A549 (cell line): ENCODE measurements at regions not wholly inside any gene's neighbourhood (a gene's known extent, or its start where the extent isn't known, plus 50 kb on each side); places are given as distances from the start of the nearest gene placed in this dataset.

Experiments used
- ATAC-seq, 2 experiments: fragments of 200-7000 bp in 1 of 2; fragments of >200 bp in 1 of 2; cut with Nextera tagmentation in 1 of 2; cut with Tn5 transposase in 1 of 2; 3 replicates each; pipeline versions ENCODE4 v1.8.0 to v1.9.1; 2018 to 2020; ENCODE audit warnings: mild to moderate bottlenecking in 1 of 2, moderate library complexity in 1 of 2
- CTCF ChIA-PET: fragments of 300-600 bp; sonication (Branson Sonifier 250); formaldehyde crosslinking; extraction: SDS; loops from one replicate; lab custom pipeline; 2021; ENCODE audit warnings: antibody characterized with exemption, inconsistent platforms; lab: Yijun Ruan, JAX
- POLR2A ChIA-PET: fragments of 350-600 bp; formaldehyde crosslinking; extraction: SDS; loops from one replicate; lab custom pipeline; 2021; ENCODE audit warnings: antibody characterized with exemption, inconsistent platforms; lab: Yijun Ruan, JAX
- DNase-seq, 2 experiments: peaks; one replicate each; pipeline versions ENCODE4 v3.0.0 to v3.0.0-alpha.2; 2011 to 2016; ENCODE audit warnings: low read depth in 1 of 2, low spot score in 1 of 2
- FAIRE-seq: peaks from 2 replicates; lab custom pipeline; 2011; peaks lifted over from hg19 to GRCh38; lab: Jason Lieb, UNC
- H3K27ac ChIP-seq, 2 experiments: fragments of >200 bp; sonication (Bioruptor Twin); formaldehyde crosslinking; 3 replicates each; pipeline ENCODE4 v1.5.1; 2016 to 2017
- H3K4me1 ChIP-seq: fragments of >200 bp; sonication (Bioruptor Twin); formaldehyde crosslinking; 3 replicates; pipeline ENCODE4 v1.6.1; 2016
- H3K4me2 ChIP-seq: fragments of >200 bp; sonication (Bioruptor Twin); formaldehyde crosslinking; 3 replicates; pipeline ENCODE4 v1.6.1; 2016
- H3K4me3 ChIP-seq: fragments of >200 bp; sonication (Bioruptor Twin); formaldehyde crosslinking; 3 replicates; pipeline ENCODE4 v1.5.1; 2016
- H3K9me3 ChIP-seq: fragments of >200 bp; sonication (Bioruptor Twin); formaldehyde crosslinking; 3 replicates; pipeline ENCODE4 v1.6.1; 2016
- FOSL2 ChIP-seq, 2 experiments: fragments of 450-650 bp in 1 of 2; fragments of >200 bp in 1 of 2; sonication (Bioruptor Twin) in 1 of 2; formaldehyde crosslinking; IDR thresholded peaks; 2 replicates each; pipeline versions ENCODE4 v1.5.0 to v1.6.1; 2016 to 2020; ENCODE audit warnings: mild to moderate bottlenecking in 1 of 2, moderate library complexity in 1 of 2
- FOXS1 ChIP-seq: fragments of 250-450 bp; sonication (Bioruptor Pico); IDR thresholded peaks from 2 replicates; pipeline ENCODE4 v1.5.0; 2020; ENCODE audit warnings: mild to moderate bottlenecking, moderate library complexity
- HOXB13 ChIP-seq: fragments of 250-450 bp; sonication (Bioruptor Pico); IDR thresholded peaks from 2 replicates; pipeline ENCODE4 v1.5.0; 2020; ENCODE audit warnings: low read depth, mild to moderate bottlenecking, moderate library complexity
- MAFK ChIP-seq: fragments of 450-650 bp; IDR thresholded peaks from 2 replicates; pipeline ENCODE4 v1.6.1; 2014; ENCODE audit not compliant: partially characterized antibody
- NPAS2 ChIP-seq: fragments of 250-450 bp; sonication (Bioruptor Pico); IDR thresholded peaks from 2 replicates; pipeline ENCODE4 v1.8.0; 2022; ENCODE audit warnings: mild to moderate bottlenecking, moderate library complexity, borderline replicate concordance
- PHF8 ChIP-seq: fragments of 200-600 bp; sonication (generic); IDR thresholded peaks from 2 replicates; pipeline ENCODE4 v1.6.1; 2016; ENCODE audit warnings: low read depth, mild to moderate bottlenecking, antibody characterized with exemption, moderate library complexity, borderline replicate concordance
- RFX5 ChIP-seq: fragments of 450-650 bp; IDR thresholded peaks from 2 replicates; pipeline ENCODE4 v1.7.1; 2014; ENCODE audit warnings: antibody characterized with exemption, mild to moderate bottlenecking, moderate library complexity
- RNF2 ChIP-seq: fragments of 200-600 bp; sonication (generic); IDR thresholded peaks from 2 replicates; pipeline ENCODE4 v1.6.1; 2016; ENCODE audit warnings: low read depth, mild to moderate bottlenecking, antibody characterized with exemption, moderate library complexity, borderline replicate concordance
- TFCP2L1 ChIP-seq: fragments of 250-450 bp; sonication (Bioruptor Pico); IDR thresholded peaks from 2 replicates; pipeline ENCODE4 v1.5.0; 2021; ENCODE audit warnings: mild to moderate bottlenecking
- TP53 ChIP-seq: fragments of 250-450 bp; sonication (Bioruptor Pico); IDR thresholded peaks from 2 replicates; pipeline ENCODE4 v1.5.0; 2021; ENCODE audit warnings: mild to moderate bottlenecking, moderate library complexity
- WGBS: methylation state at CpG from one replicate; pipeline ENCODE4 v1.1.6; 2017; ENCODE audit errors: missing lambda C conversion rate; 5-methylcytosine and 5-hydroxymethylcytosine counted together
- TF ChIP-seq, protein P1 (sequence below): fragments of >200 bp; sonication (Bioruptor Twin); formaldehyde crosslinking; IDR thresholded peaks from 3 replicates; pipeline ENCODE4 v1.5.1; 2016
- TF ChIP-seq, protein P2 (sequence below): IDR thresholded peaks from 2 replicates; pipeline ENCODE4 v1.6.1; 2012; ENCODE audit warnings: low read depth, borderline replicate concordance
- TF ChIP-seq, protein P3 (sequence below): IDR thresholded peaks from 2 replicates; pipeline ENCODE4 v1.6.1; 2012

DNA sequence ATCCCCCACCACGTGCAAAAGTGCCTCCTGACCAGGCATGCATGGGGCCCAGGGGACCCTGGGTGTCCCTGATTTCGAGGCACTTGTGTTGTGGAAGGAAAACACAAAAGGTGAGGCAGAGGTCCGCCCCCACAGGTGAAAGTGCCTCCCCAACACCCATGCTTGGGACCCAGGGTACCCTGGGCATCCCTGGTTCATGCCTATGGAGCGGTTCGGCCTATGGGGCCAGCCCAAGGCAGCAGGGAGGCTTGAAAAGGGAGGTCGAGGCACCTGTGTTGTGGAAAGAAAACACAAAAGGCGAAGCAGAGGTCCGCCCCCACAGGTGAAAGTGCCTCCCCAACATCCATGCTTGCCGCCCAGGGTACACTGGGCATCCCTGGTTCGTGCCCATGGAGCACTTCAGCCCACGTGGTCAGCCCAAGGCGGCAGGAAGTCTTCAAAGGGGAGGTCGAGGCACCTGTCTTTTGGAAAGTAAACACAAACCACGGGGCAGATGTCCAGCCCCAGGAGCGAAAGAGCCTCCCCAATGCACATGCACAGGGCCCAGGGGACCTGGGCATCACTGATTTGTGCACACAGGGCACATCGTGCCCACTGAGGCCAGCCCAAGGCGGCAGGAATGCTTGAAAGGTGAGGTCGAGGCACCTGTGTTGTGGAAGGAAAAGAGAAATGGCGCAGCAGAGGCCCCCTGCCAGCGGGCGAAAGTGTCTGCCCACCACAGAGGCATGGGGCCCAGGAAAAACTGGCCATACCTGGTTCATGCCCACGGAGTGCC, 375.5 kb downstream of the ALG10 start (continued):
- TF ChIP-seq NPAS2 (CRISPR knock-in tag) (no peak), TFCP2L1 (no peak), FOSL2 (IDR thresholded peaks at IDR 0.05) (no peak), FOSL2 (CRISPR knock-in tag; IDR thresholded peaks at IDR 0.05) (no peak), FOXS1 (CRISPR knock-in tag) (no peak)
- TF ChIP-seq, protein P1, sequence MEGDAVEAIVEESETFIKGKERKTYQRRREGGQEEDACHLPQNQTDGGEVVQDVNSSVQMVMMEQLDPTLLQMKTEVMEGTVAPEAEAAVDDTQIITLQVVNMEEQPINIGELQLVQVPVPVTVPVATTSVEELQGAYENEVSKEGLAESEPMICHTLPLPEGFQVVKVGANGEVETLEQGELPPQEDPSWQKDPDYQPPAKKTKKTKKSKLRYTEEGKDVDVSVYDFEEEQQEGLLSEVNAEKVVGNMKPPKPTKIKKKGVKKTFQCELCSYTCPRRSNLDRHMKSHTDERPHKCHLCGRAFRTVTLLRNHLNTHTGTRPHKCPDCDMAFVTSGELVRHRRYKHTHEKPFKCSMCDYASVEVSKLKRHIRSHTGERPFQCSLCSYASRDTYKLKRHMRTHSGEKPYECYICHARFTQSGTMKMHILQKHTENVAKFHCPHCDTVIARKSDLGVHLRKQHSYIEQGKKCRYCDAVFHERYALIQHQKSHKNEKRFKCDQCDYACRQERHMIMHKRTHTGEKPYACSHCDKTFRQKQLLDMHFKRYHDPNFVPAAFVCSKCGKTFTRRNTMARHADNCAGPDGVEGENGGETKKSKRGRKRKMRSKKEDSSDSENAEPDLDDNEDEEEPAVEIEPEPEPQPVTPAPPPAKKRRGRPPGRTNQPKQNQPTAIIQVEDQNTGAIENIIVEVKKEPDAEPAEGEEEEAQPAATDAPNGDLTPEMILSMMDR: no peak

DNA sequence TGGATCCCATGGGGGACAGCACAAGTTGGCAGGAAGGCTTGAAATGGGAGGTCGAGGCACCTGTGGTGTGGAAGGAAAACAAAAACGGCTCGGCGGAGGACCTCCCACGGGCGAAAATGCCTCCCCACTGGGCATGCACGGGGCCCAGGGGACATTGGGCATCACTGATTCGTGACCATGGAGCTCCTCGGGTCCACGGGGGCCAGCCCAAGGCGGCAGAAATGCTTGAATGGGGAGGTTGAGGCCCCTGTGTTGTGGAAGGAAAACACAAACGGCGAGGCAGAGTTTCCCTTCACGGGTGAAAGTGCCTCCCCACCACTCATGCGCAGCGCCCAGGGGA, 376.0 kb downstream of the ALG10 start:
- WGBS: 12% methylated on average over 10 of the region's 16 CpGs
- no peaks in the 10 kb centered on the region for H3K9me3 ChIP-seq
- H3K4me2 ChIP-seq: no peak overlapping the region
- ChIA-PET CTCF (no interaction called here), POLR2A (no interaction called here)
- no peak overlapping the region for H3K27ac ChIP-seq
- ATAC-seq (no peak), FAIRE-seq (no peak), DNase-seq (no peak)
- H3K4me1 ChIP-seq: no peaks in the 10 kb centered on the region
- no peak overlapping the region for H3K4me3 ChIP-seq
- TF ChIP-seq MAFK: no peak
- no peak for TF ChIP-seq TFCP2L1

DNA sequence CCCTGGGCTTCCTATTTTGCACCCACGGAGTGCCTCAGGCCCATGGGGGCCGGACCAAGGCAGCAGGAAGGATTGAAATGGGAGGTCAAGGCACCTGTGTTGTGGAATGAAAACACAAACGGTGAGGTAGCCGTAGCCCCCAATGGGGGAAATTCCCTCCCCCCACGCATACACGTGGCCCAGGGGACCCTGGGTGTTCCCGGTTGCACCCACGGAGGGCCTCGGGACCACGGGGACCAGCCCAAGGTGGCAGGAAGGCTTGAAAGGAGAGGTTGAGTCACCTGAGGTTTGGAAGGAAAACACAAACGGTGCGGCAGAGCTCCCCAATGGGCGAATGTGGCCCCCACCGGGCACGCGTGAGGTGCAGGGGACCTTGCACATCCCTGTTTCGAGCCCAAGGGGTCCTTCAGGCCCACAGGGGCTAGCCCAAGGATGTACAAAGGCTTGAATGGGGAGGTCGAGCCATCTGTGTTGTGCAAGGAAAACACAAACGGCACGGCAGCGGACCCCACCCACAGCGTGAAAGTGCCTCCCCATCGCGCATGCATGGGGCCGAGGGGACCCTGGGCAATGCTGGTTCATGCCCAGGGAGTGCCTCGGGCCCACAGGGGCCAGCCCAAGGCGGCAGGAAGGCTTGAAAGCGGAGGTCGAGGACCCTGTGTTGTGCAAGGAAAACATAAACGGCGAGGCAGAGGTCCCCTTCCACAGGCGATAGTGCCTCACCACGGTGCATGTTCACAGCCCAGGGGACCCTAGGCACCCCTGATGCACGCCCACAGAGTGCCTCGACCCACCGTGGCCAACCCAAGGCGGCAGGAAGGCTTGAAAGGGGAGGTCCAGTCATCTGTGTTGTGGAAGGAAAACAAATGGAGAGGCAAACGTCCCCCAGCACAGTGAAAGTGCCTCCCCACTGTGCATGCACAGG, 376.7 kb downstream of the ALG10 start:
- FAIRE-seq: no peak
- 13% methylated on average over 32 of the region's 38 CpGs for WGBS
- H3K4me1 ChIP-seq: no peaks in the 10 kb centered on the region
- peak in 1 of 2 experiments; percentile 34; a peak in 2 of 6 replicates for ATAC-seq
- ChIA-PET CTCF (no interaction called here), POLR2A (no interaction called here)
- H3K27ac ChIP-seq: no peak overlapping the region
- no peaks in the 10 kb centered on the region for H3K9me3 ChIP-seq
- H3K4me3 ChIP-seq: no peak overlapping the region
- TF ChIP-seq TP53 (no peak), RFX5 (no peak), HOXB13 (CRISPR knock-in tag) (no peak), RNF2 (no peak), PHF8 (no peak)
- TF ChIP-seq, protein P2, sequence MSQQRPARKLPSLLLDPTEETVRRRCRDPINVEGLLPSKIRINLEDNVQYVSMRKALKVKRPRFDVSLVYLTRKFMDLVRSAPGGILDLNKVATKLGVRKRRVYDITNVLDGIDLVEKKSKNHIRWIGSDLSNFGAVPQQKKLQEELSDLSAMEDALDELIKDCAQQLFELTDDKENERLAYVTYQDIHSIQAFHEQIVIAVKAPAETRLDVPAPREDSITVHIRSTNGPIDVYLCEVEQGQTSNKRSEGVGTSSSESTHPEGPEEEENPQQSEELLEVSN: no peak
- TF ChIP-seq, protein P1: no peak
- TF ChIP-seq, protein P3, sequence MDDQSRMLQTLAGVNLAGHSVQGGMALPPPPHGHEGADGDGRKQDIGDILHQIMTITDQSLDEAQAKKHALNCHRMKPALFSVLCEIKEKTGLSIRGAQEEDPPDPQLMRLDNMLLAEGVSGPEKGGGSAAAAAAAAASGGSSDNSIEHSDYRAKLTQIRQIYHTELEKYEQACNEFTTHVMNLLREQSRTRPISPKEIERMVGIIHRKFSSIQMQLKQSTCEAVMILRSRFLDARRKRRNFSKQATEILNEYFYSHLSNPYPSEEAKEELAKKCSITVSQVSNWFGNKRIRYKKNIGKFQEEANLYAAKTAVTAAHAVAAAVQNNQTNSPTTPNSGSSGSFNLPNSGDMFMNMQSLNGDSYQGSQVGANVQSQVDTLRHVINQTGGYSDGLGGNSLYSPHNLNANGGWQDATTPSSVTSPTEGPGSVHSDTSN: no peak
- no peak overlapping the region for H3K4me2 ChIP-seq
- no peak for DNase-seq
